ENCODE measurements at regions not wholly inside any gene's neighbourhood (a gene's known extent, or its start where the extent isn't known, plus 50 kb on each side); places are given as distances from the start of the nearest gene placed in this dataset.
"Not testable (repeated sequence)": the region's sequence is repeated elsewhere in the genome, so short reads cannot be mapped to it uniquely, and the experiment has no call there.

DNA sequence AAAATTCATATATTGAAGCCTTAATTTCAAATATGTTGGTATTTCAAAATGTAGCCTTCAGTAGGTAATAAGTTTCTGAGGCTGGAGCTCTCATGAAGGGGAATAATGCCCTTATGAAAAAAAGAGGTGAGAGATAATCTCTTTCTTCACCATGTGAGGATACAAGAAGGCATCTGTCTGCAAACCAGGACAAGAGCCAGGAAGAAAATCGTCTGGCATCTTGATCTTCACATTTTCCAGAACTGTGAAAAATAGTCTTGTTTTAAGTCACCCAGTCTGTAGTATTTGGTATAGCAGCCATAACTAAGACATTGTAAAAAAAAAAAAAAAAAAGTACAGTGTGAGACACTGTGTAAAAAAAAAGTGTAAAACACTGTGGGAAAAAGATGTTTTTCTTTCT lies 768.9 kb downstream of the TAF11L14 start:
- intact Hi-C loops (cut with micrococcal nuclease), result no loop called here

DNA sequence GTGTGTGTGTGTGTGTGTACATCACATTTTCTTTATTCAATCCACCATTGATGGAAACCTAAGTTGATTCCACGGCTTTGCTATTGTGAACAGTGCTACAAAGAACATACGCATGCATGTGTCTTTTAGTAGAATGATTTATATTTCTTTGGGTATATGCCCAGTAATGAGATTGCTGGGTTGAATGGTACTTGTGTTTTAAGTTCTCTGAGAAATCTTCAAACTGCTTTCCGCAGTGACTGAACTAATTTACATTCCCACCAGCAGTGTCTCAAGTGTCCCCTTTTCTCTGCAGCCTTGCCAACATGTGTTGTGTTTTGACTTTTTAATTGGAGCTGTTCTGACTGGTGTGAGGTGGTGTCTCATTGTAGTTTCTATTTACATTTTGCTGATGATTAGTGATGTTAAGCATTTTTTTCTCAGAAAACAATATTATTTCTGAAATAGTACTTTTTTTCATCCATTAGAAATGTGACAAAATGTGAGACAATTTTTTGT lies 769.7 kb downstream of the TAF11L14 start:
- intact Hi-C loops (cut with micrococcal nuclease), result no loop called here

DNA sequence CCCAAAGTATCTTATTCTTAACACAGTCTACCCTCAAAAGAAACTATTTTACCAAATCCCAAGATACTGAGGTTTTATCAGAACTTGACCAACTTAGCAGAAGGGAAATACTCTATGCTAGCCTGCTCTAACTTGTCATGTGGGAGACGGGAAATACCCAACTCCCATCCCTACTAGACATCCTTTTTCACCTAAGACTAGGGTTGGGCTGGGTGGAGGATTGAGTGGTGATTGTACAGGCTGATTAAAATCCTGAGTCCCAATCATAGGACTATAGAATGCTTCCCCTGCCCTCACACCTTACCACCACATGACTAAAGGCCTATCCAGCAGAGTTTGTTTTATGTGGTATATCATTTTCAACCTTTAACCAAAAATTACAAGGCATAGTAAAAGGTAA lies 786.5 kb downstream of the TAF11L14 start:
- intact Hi-C loops (cut with micrococcal nuclease), result no loop called here

DNA sequence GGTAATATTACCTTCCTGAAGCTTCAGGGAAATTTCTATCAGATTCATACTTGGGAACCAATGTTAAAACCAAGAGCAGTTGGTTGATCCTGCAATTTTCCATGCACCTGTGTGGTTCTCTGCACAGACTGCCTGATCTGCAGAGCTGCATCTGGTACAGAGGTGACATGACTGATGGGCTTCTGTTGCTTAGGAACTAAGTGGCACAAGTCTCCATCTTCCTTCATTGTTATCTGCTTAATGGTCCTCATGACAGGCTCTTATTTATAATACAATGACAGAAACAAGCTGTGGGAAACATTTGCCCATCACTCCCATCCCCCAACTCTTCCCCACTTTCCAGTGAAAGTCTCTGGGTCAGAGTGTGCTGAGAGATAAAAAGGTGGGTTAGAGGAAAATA lies 799.1 kb downstream of the TAF11L14 start:
- intact Hi-C loops (cut with micrococcal nuclease), result no loop called here

DNA sequence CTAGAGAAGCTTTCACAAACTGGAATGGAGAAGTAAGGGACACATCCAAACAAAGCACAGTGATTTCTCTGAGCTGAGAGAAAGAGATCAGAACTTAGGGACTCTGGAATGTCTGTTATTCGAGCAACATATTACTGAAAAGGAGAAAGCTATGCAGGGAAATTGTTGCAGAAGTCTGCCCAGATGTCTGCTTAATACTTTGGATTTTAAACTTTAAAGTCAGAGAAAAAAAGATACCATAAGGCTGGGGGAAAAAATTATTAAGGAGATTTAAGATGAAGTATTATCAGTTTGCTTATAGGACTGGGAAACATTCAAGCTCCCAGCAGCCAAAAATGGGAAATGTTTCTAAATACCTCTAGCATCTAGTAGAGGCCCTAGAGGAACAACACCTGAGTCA lies 803.9 kb downstream of the TAF11L14 start:
- intact Hi-C loops (cut with micrococcal nuclease), result no loop called here

DNA sequence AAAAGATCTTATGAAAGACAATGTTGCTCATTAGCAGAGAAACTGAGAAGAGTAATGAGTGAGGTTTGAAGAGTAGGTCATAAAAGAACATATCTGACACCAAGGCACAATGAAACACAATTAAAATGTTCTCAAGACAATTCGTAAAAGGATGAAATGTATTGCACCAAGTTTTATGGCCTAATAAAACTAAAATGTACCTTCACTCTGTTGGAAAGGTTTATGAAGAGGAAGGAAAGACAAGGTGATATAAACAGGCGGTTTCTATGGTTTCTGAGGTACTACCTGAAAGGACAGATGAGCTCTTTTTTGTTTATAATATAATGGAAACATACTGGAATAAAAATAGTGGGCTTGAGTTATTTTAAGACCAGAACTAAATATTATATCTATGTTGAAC lies 821.3 kb downstream of the TAF11L14 start:
- intact Hi-C loops (cut with micrococcal nuclease), result no loop called here

DNA sequence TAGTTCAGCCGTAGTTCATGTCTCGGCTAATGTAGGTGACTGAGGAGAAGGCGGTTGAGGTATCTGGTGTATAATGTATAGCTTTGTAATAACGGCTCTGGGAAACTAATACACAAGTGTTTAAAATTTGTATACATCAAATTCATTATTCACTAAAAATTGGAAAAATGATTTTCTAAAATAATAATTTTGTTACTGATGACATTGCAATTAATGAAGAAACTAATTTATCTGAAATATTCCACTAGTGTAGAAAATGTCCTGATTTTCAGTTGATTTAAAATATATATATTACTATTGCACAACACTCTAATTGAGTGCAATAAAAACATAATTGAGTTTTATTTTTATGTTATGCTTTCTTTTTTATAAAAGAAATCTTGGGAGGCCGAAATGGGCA lies 823.0 kb downstream of the TAF11L14 start:
- intact Hi-C loops (cut with micrococcal nuclease), result no loop called here

DNA sequence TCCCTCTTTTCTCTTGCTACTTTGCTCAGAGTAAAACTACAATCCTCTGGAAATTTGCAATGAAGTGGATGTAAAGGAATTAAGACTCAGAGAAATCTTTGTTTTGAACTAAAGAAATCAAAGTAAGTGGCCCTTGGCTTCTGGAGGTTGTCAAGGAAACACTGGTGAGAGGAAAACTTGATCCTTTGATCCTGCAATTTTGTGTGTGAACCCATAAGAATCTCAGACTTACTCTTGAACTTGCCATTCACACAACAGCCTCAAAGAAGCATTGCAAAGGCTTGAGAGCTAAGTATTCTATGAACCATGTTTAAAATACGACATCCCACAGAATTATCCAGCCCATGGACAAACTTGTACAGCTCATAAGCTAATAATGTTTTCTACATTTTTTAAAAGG lies 827.5 kb downstream of the TAF11L14 start:
- intact Hi-C loops (cut with micrococcal nuclease), result no loop called here

DNA sequence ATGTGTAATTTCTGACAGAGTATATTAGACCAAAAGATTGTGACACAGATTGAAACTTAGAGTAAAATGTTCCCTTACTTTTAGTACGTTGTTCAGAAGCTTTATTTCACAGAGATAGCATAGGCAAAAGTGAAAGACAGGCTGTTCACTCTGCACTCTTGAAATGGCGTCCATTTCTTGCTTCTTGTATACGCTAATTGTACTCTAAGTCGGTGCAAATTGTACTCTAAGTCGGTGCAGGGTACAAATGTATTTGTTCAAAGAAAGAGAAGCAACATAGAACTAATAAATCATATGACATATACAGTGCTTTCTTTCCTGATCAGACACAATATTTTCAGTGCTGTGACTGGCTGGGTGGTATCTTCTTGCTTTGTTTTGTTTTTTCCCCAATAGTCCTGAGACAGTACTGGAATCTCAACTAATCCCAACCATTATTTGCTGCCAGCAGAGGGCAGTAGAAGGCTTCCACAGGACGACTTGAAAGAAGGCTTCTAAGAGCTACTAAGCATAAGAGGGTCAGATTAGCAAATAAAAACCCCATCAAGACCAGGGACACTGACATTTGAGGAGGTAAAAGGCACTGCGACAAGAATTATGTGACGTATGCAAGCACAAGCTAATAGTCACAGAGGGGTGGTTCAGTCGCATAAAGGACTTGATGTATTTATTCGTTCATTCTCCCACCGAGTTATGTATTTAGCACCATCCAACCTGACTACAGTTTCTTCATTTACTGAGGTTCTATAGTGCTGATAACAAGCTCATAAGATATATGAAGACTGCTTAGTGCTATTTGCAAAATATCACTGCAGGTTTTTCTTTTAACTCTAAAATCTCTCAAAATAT lies 831.8 kb downstream of the TAF11L14 start:
- intact Hi-C loops (cut with micrococcal nuclease), result no loop called here

DNA sequence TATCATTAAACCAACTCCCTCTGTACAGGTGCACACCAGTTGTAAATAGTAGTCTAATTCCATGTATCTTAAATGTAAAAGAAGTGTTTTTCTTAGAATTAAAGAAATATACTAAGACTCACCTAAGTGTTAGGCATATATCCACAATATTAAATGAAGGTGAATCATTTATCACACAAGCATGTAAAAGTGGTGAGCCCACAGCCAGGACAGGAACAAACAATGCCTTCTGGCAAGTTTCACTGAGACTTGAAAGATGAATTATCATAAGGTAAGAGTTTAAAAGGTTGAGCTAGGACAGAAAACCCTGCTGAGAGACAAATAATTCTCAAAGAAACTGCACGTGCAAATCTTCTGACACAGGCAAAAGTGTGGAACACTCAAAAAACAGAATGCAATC lies 832.5 kb downstream of the TAF11L14 start:
- intact Hi-C loops (cut with micrococcal nuclease), result no loop called here

DNA sequence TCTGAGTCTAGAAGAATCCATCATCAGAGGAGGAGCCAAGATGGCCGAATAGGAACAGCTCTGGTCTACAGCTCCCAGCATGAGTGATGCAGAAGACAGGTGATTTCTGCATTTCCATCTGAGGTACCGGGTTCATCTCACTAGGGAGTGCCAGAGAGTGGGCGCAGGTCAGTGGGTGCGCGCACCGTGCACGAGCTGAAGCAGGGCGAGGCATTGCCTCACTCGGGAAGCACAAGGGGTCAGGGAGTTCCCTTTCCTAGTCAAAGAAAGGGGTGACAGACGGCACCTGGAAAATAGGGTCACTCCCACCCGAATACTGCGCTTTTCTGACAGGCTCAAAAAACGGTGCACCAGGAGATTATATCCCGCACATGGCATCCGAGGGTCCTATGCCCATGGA lies 837.5 kb downstream of the TAF11L14 start:
- intact Hi-C loops (cut with micrococcal nuclease), result not testable (repeated sequence)

DNA sequence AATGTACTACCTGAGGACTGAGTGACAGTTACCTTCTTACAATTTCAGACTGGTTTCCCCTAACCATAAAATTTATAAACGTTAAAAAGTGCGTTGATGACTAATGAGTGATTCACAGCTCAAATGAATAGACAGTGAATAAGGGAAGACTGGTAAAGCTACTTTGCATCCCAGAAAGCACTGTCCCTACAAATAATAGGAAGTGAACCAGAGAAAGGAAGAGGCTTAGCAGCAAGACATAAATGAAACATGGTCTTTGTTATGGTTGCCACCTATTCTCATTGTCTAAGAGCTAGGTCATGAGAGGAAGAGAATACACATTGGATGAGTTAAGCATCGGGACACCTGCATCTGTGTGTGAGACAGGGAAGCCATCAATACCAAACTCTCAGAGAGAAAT lies 849.2 kb downstream of the TAF11L14 start:
- intact Hi-C loops (cut with micrococcal nuclease), result no loop called here

DNA sequence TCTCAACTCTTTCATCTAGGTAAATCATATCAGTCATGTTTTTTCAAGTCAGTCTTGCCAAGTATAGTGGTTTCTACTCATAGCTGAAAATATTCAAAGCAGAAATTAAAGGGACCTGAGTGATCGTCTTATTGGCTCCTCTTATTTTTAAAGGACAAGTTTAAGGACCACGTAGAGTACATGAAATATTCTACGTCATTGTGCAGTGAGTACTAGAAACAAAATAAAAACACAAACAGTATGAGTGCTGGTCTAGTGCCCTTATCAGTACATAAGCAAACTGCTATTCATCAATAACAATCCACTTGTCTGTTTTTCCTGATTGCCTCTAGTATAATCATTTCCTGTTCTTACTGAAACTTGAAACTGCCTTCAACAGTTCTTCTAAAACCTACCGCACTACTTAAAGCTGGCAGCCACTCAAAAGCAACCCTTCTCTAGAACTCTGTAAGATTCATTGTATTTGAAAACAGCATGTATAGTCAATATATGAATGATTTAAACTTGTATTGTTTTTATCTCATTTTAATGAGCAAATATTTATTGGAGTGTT lies 853.7 kb downstream of the TAF11L14 start:
- intact Hi-C loops (cut with micrococcal nuclease), result no loop called here

DNA sequence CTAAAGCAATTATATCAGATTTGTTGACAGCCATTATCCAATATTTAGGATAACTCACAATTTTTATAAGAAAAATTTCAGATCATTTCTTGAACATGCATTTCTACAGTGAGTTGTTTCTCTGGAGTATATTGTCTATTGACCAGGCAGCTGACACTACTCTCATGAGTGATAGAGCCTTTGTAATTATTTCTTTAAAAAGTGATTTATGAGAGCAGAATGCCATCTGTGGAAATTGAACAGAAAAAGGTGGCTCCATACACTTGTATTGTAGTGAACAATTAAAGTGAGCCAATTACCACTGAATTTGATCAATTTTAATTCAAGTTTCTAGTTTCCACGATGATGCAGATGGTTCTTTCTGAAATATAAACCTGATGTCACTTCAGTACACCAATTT lies 855.4 kb downstream of the TAF11L14 start:
- intact Hi-C loops (cut with micrococcal nuclease), result no loop called here

DNA sequence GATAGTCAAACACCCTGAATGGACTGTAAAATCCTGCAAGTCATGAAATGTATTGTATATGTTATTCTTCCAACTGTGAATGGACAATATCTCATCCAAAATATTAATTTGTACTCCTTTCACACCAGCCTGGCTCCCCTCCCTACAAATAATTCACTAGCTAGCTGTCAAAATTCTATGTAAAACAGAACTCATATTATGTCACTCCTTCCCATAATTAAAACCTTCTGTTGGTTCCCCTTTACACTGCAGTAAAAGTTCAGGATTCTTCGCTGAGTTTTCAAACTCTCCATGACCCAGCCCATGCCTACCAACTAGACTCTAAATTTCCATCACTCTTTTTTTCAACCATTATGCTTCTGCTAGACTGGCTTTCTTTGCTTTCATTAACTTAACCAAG lies 857.1 kb downstream of the TAF11L14 start:
- intact Hi-C loops (cut with micrococcal nuclease), result no loop called here

DNA sequence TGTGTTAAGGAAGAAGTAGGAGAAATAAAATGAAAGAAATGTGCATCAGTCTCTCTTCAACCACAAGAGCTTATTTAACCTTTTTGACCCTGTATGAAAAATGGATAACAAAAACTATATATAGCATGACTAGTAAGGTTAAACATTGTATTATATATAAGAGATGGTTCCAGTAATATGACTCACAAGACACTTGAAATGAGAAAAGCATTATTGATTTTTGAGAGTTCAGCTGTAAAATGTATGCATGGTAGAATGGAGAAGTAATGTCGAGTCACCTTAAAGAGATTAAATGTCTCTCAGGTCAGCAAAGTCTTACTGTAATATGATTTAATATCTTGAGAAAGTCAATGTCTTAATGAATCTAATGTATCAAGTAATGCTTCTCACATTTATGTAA lies 860.9 kb downstream of the TAF11L14 start:
- intact Hi-C loops (cut with micrococcal nuclease), result no loop called here

DNA sequence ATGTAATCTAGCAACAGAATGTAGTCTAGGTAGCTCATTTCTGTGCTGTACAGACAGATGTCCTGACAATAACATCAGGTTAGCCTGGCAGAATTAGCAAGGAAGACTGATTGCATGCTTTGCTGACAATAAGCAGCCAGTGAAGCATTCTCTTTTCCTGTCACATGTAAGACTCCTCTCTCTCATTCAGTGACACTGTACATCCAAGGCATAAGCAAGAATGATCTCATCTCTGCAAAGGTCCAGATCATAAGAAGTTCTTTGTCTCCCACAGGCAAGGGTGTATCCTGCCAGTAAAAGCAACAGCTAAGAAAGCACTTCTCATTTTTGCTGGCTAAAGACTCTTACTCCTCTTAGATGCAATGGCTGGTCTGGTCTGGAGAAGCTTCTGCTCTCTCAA lies 861.8 kb downstream of the TAF11L14 start:
- intact Hi-C loops (cut with micrococcal nuclease), result no loop called here

DNA sequence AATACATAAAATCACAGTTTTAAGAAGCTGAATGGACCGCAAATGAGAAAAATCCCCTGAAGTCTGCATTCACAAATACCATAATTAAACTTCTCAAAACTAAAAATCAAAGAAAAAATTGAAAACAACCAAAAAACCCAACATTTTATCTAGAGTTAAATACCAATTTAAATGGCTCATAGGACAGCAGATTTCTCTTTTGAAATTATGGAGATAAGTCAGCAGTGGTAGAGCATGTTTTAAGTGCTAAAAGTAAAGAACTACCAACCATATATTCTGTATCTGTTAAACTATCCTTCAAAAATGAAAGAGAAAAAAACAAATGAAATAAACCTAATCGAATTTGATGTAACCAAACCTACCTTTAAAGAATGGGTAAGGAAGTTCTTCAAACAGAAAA lies 862.8 kb downstream of the TAF11L14 start:
- intact Hi-C loops (cut with micrococcal nuclease), result no loop called here

DNA sequence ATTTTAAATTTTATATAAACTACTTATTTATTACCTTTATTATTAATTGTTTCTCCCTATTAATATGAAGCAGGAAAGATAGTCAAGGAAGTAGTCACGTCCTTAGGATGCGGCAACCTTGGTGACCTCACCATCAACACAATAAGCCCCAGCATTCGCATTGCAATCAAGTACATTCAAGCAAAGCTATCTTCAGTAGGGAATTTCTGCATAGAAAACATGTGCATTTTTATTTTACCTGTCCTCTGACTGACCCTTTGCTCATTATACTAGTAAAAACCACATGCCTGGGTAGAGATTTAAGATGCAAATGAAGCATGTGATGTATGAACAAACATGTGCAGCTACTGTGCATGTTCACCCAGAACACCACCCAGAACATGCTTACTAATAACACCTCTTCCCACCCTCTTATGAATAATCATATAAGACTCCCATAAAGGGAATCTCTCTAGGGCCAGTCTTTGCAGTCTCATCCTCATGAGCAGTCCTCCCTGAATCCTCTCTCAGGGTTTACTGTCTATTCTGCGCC lies 869.6 kb downstream of the TAF11L14 start:
- intact Hi-C loops (cut with micrococcal nuclease), result no loop called here

DNA sequence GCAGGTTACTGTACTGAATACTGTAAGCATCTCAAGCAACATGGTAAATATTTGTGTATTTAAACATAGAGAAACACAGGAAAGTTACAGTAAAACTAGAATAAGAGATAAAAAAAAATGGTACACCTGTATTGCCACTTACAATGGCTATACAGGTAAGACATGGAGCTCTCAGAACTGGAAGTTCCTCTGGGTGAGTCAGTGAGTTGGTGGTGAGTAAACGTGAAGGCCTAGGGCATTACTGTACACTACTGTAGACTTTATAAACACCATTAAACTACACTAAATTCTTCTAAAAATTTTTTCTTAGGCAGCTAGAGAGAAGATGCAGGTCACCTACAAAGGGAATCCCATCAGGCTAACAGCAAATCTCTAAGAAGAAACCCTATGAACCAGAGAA lies 872.9 kb downstream of the TAF11L14 start:
- intact Hi-C loops (cut with micrococcal nuclease), result no loop called here

DNA sequence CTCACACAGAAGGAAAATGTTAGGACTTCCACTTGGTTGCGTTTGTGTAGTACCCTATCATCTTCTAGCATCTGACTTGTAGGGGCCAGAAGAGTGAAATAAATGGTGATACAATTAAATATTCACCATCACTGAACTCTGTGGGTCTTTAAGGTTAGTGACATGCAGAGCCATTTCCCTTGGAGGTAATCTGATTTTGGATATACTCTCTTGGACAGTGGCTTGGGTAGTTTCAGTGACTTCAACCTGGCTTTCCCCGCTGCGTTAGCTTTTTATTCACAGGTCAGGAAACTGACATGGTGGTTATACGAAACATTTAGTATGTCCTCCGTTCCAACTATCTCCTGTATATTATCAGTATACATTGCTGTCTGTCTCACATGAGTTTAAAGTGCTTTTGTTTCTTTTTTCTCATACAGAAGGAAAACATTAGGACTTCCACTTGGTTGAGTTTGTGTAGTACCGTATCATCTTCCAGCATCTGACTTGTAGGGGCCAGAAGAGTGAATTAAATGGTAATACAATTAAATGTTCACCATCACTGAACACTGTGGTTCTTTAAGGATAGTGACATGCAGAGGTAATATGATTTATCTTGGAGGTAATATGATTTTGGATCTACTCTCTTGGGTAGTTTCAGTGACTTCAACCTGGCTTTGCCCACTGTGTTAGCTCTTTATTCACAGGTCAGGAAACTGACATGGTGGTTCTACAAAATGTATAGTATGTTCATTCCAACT lies 883.6 kb downstream of the TAF11L14 start:
- intact Hi-C loops (cut with micrococcal nuclease), result no loop called here

DNA sequence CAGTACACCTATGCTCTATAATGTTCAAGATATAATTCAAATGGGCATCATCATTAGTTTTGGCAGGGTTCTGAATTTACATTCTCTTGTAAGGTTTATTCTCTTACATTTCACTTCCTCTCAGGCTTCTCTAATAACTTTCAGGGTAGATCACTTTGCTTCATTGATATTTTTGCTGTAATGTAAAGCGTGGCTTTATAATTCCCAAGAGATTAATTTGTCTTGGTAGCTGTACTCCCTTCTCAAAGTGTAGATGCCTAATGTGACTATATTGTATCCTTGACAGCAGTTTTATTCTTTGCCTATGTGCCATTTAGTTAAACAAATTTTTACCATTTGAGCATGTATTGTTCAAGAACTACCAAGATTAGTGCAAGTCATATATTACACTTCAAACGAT lies 889.1 kb downstream of the TAF11L14 start:
- intact Hi-C loops (cut with micrococcal nuclease), result no loop called here
